Caco-2 (cell line): ENCODE measurements at regions not wholly inside any gene's neighbourhood (a gene's known extent, or its start where the extent isn't known, plus 50 kb on each side); places are given as distances from the start of the nearest gene placed in this dataset.

Source experiments
- BruUV-seq: library from RNA; stranded (reverse); fragments of 400-500 nt; replicated peaks from 2 replicates; lab custom pipeline; 2021; lab: Mats Ljungman, UMichigan
- CTCF ChIA-PET: fragments of 300-600 bp; sonication (Branson Sonifier 250); formaldehyde crosslinking; loops from one replicate; lab custom pipeline; 2022; ENCODE audit warnings: antibody characterized with exemption; lab: Charles Lee
- POLR2A ChIA-PET: fragments of 300-600 bp; sonication (Branson Sonifier 250); formaldehyde crosslinking; loops from one replicate; lab custom pipeline; 2022; ENCODE audit warnings: antibody characterized with exemption; lab: Charles Lee
- DNase-seq, 2 experiments: peaks; one replicate each; pipeline versions ENCODE4 v3.0.0 to v3.0.0-alpha.2; 2020 to 2022
- H3K27me3 ChIP-seq: replicated peaks from 2 replicates; pipeline ENCODE4 v1.6.0; 2011; ENCODE audit warnings: low read length; ENCODE audit not compliant: control insufficient read depth, insufficient read depth
- H3K36me3 ChIP-seq: 2 replicates; pipeline ENCODE4 v1.5.1; 2011; ENCODE audit warnings: low read length; ENCODE audit not compliant: control insufficient read depth, insufficient read depth
- H3K4me1 ChIP-seq: fragments of 250-450 bp; sonication (Bioruptor Pico); 2 replicates; pipeline ENCODE4 v1.5.1; 2020; ENCODE audit warnings: mild to moderate bottlenecking
- H3K4me3 ChIP-seq: 2 replicates; pipeline ENCODE4 v1.5.1; 2011; ENCODE audit warnings: low read depth, mild to moderate bottlenecking, control low read depth, low read length
- H3K9me3 ChIP-seq: fragments of 250-450 bp; sonication (Bioruptor Pico); 2 replicates; pipeline ENCODE4 v1.5.1; 2020; ENCODE audit warnings: mild to moderate bottlenecking, moderate library complexity
- H3K27ac Mint-ChIP-seq: one replicate; pipeline ENCODE4 v1.8.0; 2022; ENCODE audit warnings: mixed read lengths; ENCODE audit not compliant: unreplicated experiment
- H3K27me3 Mint-ChIP-seq: one replicate; pipeline ENCODE4 v1.8.0; 2022; ENCODE audit warnings: mixed read lengths; ENCODE audit not compliant: insufficient read depth, unreplicated experiment
- H3K36me3 Mint-ChIP-seq: one replicate; pipeline ENCODE4 v1.8.0; 2022; ENCODE audit warnings: mild to moderate bottlenecking, mixed read lengths; ENCODE audit not compliant: insufficient read depth, unreplicated experiment
- H3K4me1 Mint-ChIP-seq: one replicate; pipeline ENCODE4 v1.8.0; 2022; ENCODE audit warnings: low read depth, mixed read lengths; ENCODE audit not compliant: unreplicated experiment
- H3K4me3 Mint-ChIP-seq: one replicate; pipeline ENCODE4 v1.8.0; 2022; ENCODE audit warnings: mild to moderate bottlenecking, moderate library complexity, mixed read lengths; ENCODE audit not compliant: unreplicated experiment
- H3K9me3 Mint-ChIP-seq: one replicate; pipeline ENCODE4 v1.8.0; 2022; ENCODE audit warnings: mixed read lengths; ENCODE audit not compliant: unreplicated experiment
- CTCF ChIP-seq, 2 experiments: fragments of 200-600 bp in 1 of 2; IDR thresholded peaks; 1 replicate in 1 of 2; 2 replicates in 1 of 2; pipeline versions ENCODE4 v1.5.1 to v1.8.0; 2011 to 2022; ENCODE audit warnings: antibody characterized with exemption in 1 of 2, control low read depth in 1 of 2, inconsistent platforms in 1 of 2, low read depth in 1 of 2, low read length in 1 of 2, mild to moderate bottlenecking in 1 of 2, moderate library complexity in 1 of 2; ENCODE audit not compliant: insufficient read depth in 1 of 2, severe bottlenecking in 1 of 2, unreplicated experiment in 1 of 2
- intact Hi-C: fragments of 100-400 bp; cut with micrococcal nuclease; formaldehyde crosslinking; loops from one replicate; pipeline ENCODE4 v1.10.0; 2022; ENCODE audit not compliant: unreplicated experiment

- Mint-ChIP-seq H3K27ac (no peak overlapping the region), H3K9me3 (no peaks in the 10 kb centered on the region), H3K4me3 (no peak overlapping the region)
These were observed 72.6 kb upstream of the IPO9 start for GRCh38 chr1:201756406-201756805.

GRCh38 chr1:201758499-201759050 lies 70.4 kb upstream of the IPO9 start:
- no peak for TF ChIP-seq CTCF (IDR thresholded peaks at IDR 0.05; ENCODE audit: insufficient read depth in 1 of 2, low read depth in 1 of 2, low read length in 1 of 2, severe bottlenecking in 1 of 2, unreplicated experiment in 1 of 2)
- Mint-ChIP-seq H3K4me1 (peaks cover 6% of the 10 kb centered on the region), H3K27me3 (peaks cover 5% of the 10 kb centered on the region), H3K36me3 (no peaks in the 10 kb centered on the region), H3K27ac (no peak overlapping the region), H3K9me3 (no peaks in the 10 kb centered on the region), H3K4me3 (no peak overlapping the region)
- Histone ChIP-seq H3K36me3 (no peaks in the 10 kb centered on the region), H3K27me3 (no peaks in the 10 kb centered on the region), H3K4me1 (no peaks in the 10 kb centered on the region), H3K4me3 (no peak overlapping the region), H3K9me3 (no peaks in the 10 kb centered on the region)
- intact Hi-C loops: no loop called here
- DNase-seq: no peak
- no TSS peak for BruUV-seq
- ChIA-PET POLR2A (no interaction called here), CTCF (no interaction called here)

More at GRCh38 chr1:201756406-201756805, 72.6 kb upstream of the IPO9 start:
- CTCF ChIA-PET: no interaction called here
- no peak for TF ChIP-seq CTCF (IDR thresholded peaks at IDR 0.05; ENCODE audit: insufficient read depth in 1 of 2, low read depth in 1 of 2, low read length in 1 of 2, severe bottlenecking in 1 of 2, unreplicated experiment in 1 of 2)
- H3K36me3 ChIP-seq: no peaks in the 10 kb centered on the region
- no TSS peak for BruUV-seq
- no peaks in the 10 kb centered on the region for H3K9me3 ChIP-seq
- DNase-seq: no peak
- H3K4me1 ChIP-seq: no peaks in the 10 kb centered on the region
- Mint-ChIP-seq H3K4me1 (peaks cover 13% of the 10 kb centered on the region), H3K27me3 (peaks cover 3% of the 10 kb centered on the region), H3K36me3 (no peaks in the 10 kb centered on the region)
- no peaks in the 10 kb centered on the region for H3K27me3 ChIP-seq
- H3K4me3 ChIP-seq: no peak overlapping the region
- intact Hi-C loops: no loop called here
- POLR2A ChIA-PET: no interaction called here

GRCh38 chr1:201759194-201759815 lies 69.7 kb upstream of the IPO9 start:
- Histone ChIP-seq H3K9me3 (no peaks in the 10 kb centered on the region), H3K36me3 (no peaks in the 10 kb centered on the region), H3K4me3 (no peak overlapping the region), H3K27me3 (no peaks in the 10 kb centered on the region), H3K4me1 (no peaks in the 10 kb centered on the region)
- Mint-ChIP-seq H3K27me3 (peaks cover 6% of the 10 kb centered on the region), H3K4me3 (no peak overlapping the region), H3K27ac (no peak overlapping the region), H3K9me3 (no peaks in the 10 kb centered on the region), H3K4me1 (peaks cover 6% of the 10 kb centered on the region), H3K36me3 (no peaks in the 10 kb centered on the region)
- intact Hi-C loops: no loop called here
- no peak for DNase-seq
- POLR2A ChIA-PET: no interaction called here
- no TSS peak for BruUV-seq
- CTCF ChIA-PET: no interaction called here
- no peak for TF ChIP-seq CTCF (IDR thresholded peaks at IDR 0.05; ENCODE audit: insufficient read depth in 1 of 2, low read depth in 1 of 2, low read length in 1 of 2, severe bottlenecking in 1 of 2, unreplicated experiment in 1 of 2)
